IMR-90 (cell line): ENCODE measurements at regions not wholly inside any gene's neighbourhood (a gene's known extent, or its start where the extent isn't known, plus 50 kb on each side); places are given as distances from the start of the nearest gene placed in this dataset.

Experiments
- CEBPB ChIP-seq: IDR thresholded peaks from 2 replicates; pipeline ENCODE4 v1.6.1; 2012; ENCODE audit warnings: low read depth, low read length, improper control_type of control experiment
- CTCF ChIP-seq: conservative IDR thresholded peaks from 2 replicates; pipeline ENCODE4 v1.5.1; 2012; ENCODE audit warnings: mild to moderate bottlenecking, low read depth, low read length, improper control_type of control experiment
- ELK1 ChIP-seq: fragments of 150-350 bp; IDR thresholded peaks from 2 replicates; pipeline ENCODE4 v1.6.1; 2016; ENCODE audit warnings: low read depth, mild to moderate bottlenecking, low read length, moderate library complexity, borderline replicate concordance
- TF ChIP-seq, protein P1 (sequence below): fragments of 150-350 bp; IDR thresholded peaks from 2 replicates; pipeline ENCODE4 v1.6.1; 2017; ENCODE audit warnings: mild to moderate bottlenecking, antibody characterized with exemption, low read length, low read depth

DNA sequence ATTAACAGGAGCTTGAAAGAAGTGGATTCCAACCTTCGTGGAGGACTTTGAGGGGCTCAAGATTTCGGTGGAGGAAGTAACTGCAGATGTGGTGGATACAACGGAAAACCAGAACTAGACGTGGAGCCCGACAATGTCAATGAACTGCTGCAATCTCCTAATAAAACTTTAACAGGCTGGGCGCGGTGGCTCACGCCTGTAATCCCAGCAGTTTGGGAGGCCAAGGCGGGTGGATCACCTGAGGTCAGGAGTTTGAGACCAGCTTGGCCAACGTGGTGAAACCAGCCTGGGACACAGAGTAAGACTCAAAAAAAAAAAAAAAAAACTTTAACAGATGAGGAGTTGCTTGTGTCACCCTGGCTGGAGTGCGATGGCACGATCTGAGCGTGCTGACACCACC is 477.8 kb upstream of the MKI67 start:
- no peak for TF ChIP-seq CTCF
- no peak for TF ChIP-seq ELK1
- no peak for TF ChIP-seq CEBPB
- TF ChIP-seq, protein P1, sequence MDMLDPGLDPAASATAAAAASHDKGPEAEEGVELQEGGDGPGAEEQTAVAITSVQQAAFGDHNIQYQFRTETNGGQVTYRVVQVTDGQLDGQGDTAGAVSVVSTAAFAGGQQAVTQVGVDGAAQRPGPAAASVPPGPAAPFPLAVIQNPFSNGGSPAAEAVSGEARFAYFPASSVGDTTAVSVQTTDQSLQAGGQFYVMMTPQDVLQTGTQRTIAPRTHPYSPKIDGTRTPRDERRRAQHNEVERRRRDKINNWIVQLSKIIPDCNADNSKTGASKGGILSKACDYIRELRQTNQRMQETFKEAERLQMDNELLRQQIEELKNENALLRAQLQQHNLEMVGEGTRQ: no peak
